Inferior parietal cortex (tissue), 1 donor: ENCODE measurements at regions not wholly inside any gene's neighbourhood (a gene's known extent, or its start where the extent isn't known, plus 50 kb on each side); places are given as distances from the start of the nearest gene placed in this dataset.
"Not testable (repeated sequence)": the region's sequence is repeated elsewhere in the genome, so short reads cannot be mapped to it uniquely, and the experiment has no call there.

Experiments used
- DNase-seq: peaks from one replicate; pipeline ENCODE4 v3.0.0-alpha.2; 2016; ENCODE audit errors: extremely low spot score

DNA sequence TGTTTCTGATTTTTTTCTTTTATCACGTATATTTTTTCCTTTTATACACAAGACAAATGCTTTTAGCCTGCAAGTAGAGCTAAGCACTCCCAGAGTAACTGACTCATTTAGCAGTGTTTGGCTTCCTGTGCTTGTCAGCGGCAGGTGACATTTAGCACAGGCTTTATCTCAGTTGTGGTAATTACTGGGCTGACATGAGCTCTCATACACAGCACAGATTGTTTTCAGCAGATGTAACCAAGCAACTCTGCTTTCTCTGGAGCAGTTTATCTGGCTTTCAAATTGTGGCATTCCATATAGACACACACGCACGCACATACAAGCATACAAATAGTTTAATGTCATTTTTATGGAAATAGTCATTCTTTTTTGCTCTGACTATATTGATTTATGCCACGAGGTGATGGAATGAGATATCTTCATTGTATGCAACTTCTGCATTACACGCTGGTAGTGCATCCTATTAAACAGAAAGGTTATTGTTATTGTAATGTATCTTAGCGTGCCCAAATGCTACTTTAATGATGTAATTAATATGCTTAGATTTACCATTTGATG lies 379.0 kb upstream of the GRAMD2B start:
- no peak for DNase-seq

DNA sequence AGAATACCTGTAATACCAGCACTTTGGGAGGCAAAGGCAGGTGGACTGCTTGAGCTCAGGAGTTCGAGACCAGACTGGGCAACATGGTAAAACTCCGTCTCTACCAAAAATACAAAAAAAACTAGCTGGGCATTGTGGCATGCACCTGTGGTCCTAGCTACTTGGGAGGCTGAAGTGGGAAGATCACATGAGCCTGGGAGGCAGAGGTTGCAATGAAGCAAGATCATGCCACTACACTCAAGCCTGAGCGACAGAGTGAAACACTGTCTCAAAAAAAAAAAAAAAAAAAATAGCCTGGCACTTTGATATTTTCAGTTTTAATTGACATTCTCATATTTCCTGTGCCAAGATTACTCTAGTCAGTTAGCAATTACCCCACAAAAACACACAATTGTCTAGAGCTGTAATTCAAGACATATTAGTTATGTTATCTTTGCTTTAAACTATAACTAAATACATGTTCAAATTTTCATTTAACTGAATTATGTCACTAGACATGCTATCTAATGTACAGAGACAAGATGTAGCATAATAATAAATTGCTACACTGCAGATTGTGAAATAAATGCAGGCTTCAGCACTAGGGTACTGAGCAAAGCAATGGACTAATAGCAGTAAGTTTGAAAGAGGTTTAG lies 378.2 kb upstream of the GRAMD2B start:
- no peak for DNase-seq

DNA sequence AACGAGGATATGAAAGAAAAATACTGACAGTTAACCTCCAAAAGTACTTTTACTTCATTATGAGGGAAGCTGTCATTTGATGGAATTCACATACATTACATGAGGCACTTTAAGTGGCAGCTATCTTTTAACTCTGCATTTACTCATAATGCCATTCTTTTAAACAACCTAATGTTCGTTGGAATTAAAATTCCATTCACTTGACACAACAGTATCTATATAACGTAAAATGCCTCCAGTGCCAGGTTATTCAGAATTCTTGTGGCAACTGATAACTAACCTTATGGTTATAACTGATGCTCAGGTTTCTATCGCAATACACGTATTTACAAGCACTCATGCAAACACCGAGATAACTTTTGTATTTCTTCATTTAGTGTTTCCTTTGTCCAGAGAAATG lies 376.9 kb upstream of the GRAMD2B start:
- DNase-seq = no peak

DNA sequence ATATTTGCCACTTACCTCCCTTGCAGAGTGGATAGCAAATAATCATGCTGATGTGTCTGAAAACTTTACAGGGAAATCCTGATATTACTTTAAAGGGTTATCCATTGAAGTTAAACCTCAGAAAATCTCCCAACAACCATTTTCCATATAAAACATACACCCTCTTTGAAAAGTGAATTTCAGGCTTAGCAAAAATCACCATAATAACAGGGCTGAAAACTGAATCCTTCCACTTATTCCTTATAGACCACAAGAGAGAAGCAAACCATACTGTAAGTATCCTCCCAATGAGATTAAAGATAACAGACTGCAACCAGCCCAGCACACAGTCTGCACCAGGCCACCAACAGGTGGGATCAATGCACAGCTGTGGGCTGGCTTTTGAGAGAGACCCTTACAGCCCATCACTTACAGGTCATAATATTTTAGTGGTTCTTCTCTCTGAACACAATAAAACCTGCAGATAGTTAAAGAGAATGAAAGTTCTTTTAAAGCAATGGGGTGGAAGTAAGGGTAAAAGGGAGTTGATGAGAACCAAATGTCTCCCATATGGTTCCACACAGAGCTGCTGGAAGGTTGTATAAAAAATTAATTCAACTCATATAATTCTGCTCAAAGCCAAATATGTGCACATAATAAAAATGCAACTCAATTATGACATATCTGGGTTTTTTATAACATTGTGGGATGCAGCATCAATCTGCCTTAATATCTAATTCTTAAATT lies 376.2 kb upstream of the GRAMD2B start:
- no peak for DNase-seq

DNA sequence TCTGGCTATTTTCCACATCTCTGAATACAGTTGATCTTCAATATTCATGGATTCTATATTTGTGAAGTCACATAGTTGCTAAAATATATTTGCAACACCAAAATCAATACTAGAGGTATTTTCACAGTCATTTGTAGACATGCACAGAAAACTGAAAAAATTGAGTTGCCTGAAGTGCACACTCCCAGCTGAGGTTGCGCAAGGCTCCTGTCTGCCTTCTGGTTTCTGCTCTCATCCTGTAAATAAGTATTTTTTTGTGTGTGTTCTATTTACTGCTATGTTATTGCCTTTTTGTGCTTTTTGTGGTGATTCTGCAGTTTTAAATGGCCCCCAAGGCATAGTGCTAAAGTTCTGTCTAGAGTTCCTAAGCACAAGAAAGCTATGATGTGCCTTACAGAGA lies 371.1 kb upstream of the GRAMD2B start:
- DNase-seq = no peak

DNA sequence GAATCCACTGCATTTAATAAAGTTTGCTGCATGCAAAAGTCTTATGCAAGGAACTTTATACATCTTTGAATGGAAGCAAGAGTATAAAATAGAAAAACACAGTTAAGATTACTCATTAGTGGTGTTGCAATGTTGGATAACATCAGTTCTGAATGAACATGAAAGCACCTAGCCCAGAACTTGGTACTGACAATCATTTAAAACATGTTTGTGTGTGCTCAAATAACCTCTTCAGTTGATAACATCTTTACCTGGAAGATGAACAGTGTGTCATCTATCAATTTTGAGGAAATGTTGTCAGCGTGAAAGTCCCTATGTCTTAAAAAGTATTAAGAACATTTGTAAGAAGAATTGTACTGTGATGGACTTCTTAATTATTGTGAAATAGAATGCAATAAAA lies 370.4 kb upstream of the GRAMD2B start:
- no peak for DNase-seq

DNA sequence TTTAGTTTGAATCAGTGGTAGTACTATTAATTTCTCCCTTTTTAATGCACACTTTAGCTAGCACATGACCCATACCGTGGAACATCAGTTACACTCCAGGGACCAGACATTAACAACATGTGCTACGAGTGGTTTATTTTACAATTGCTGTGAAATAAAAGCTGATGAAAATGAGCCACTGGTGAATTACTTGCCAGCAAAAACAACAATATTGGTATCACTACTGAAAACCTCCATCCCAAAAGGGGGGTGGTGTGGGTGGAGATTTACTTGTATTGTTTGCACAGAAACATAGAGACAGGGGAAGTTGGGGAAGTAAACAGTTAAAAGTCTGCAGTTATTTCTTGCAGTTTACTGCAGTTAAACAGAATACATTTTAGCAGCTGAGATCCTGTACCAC lies 369.6 kb upstream of the GRAMD2B start:
- DNase-seq = no peak

DNA sequence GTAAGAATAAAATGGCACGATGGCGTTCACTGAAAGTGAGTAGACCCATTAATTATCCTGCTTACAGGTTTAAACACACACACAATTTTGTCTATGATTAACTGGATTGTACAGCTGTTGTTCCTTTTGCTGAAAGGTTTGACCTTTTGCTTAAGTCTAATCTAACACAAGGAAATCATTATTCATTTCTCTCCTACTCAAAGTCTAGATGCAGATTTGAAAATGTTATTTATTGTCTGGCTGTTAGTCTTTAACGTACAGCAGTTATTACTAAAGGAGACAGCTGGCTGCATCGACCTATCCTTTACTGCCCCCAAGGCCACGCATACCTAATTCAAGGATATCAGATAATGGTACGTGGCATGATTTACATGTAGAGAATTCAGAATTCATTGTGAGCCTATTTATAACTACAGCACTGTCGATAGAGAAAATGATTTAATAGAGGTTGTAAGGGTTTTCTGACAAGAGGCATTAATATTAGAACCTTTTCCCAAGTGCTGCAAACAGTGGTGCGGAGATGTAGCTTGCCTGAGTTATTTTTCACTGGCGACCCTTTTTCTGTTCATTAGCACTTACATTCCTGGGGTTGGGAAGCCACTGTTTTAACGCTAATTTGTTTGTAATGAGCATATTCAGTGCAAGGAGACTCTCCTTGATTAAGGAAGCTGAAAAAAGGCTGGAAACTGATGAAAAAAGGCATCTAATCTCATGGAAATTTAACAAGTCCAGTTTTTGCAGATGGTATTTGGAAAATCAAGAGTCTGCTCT lies 368.4 kb upstream of the GRAMD2B start:
- no peak for DNase-seq

DNA sequence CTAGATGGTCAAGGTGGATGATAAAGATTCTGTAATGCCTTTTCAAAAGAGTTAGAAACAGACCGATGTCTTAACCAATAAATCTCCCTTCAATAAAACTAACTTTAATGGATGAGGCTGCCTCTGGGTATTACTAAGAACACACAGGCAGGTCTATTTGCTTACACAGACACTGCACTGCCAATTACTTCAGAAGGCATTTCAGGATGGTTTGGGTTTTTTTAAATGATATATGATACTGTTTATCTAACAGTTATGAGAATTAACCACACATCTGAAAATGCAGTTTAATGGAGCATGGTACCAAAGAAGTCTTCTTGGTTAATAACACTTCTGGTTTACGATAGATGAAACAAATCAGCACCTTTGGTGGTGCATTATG lies 367.9 kb upstream of the GRAMD2B start:
- DNase-seq = no peak

DNA sequence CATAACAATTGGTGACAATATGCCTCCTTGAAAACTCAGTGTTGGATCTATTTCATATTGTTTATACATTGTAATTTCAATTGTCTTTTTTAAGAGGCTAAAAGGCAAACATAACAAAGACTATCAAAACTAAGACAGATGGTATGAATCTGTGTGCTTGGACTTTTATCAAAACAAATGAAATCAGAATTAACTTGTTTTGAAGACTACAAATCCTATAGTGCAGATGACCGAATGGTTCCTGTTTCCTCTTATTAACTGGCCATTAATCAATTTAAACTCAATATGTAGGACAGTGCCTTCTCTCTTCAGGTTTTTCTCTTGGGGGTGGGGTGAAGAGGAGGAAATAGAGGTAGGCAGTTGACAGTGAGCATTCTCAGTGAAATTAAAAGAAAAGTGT lies 366.9 kb upstream of the GRAMD2B start:
- no peak for DNase-seq

DNA sequence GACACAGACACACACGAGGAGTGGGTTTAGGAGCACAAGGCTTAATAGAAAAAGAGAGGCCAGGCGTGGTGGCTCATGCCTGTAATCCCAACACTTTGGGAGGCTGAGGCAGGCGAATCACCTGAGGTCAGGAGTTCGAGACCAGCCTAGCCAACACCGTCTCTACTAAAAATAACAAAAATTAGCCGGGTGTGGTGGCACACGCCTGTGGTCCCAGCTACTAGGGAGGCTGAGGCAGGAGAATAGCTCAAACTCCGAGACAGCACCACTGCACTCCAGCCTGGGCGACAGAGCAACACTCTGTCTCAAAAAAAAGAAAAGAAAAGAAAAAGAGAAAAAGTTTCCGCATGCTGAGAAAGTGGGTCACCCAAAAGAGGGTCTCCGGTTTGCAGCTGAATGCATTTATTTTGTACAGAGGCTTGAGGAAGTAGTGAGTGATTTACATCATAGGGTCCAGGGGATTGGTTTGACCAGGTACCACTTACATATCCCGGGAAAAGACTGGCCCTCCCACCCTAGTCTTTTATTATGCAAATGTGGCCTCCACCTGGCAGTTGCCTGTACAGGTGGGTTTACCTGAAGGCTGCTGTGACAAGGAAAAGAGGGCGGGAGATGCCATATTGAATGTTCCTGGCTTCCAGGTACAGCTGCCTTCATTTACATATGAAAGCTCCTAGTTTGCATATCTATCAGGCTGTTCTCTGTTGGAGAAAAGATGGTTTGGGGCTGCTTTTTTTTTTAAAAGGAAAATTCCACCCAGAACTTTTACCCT lies 366.2 kb upstream of the GRAMD2B start:
- DNase-seq = no peak

DNA sequence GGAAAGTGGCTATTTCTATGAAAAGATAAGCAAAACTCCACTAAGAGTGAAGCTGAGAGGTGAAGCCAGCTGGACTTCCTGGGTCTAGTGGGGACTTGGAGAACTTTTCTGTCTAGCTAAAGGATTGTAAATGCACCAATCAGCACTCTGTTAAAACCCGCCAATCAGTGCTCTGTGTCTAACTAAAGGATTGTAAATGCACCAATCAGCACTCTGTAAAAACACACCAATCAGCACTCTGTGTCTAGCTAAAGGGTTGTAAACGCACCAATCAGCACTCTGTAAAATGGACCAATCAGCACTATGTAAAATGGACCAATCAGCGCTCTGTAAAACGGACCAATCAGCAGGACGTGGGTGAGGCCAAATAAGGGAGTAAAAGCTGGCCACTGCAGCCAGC lies 364.8 kb upstream of the GRAMD2B start:
- not testable (repeated sequence) for DNase-seq

DNA sequence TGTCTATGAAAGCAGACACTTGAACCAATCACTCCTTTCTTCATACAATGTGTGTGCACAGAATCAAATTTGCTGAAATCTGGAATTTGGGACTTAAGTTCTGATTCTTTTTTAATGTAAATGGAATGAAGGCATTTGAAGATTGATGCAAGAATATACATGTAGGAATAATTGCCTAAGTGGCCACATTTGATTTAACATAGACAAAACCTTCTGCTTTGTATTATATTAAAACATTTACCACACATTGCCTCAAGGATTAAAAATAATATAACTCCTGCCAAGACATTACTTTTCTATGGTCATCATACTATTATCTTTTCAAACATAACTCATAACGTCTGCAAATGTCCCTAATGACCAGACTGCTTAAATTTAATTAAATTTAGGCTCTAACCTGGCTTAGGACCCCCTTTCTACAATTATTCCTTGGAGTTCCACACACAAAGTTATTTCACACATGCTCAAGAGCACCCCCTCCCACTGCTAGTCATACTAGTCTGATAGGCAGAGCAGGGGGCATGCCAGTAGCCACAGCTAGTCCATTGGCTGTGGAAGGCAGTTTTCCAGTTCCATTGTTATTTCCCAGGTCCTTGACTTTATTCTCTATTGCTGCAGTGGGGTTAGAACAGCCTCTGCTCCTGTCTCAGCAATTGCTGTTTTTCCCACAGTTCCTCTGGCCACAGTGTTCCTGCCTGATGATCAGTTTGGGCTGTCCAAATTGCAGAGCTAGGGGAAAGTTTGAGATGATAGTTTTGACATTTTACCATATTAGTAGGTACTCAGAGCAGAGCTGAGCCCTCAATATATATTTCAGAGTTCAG lies 360.6 kb upstream of the GRAMD2B start:
- DNase-seq = no peak

DNA sequence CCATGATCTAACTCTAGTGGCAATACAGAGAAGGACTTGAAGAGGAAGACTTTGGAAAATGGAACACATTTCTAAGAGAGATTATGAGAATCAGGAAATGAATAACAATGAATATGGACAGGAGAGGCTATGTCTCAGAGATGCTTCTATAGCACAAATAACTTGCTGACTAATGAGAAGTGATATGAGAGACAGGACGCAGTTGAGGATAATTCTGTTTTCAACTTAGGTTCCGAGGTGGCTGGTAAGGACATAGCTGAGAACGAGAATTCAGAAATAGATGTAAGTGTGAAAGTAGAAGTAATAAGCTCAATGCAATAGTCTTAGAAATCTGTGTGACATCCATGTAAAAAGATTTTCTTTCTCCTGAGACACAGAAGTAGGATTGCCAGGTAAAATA lies 358.1 kb upstream of the GRAMD2B start:
- no peak for DNase-seq

DNA sequence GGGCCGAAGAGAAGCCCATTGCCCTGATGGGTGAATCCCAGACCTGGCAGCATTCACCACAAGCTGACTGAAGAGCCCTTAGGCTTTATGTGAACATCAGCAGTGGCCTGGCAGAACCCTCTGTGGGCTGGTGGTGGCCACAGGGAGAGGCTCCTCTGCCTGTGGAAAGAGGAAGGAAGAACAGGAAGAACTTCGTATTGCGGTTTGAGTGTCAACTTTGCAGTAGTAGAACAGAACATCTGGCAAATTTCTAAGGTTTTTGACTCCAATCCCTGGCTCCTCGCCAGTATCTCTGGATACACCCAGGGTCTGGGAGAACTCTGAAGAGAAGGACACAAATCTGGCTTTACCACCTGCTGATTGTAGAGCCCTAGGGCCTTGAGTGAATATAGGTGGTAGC lies 356.4 kb upstream of the GRAMD2B start:
- DNase-seq = no peak

DNA sequence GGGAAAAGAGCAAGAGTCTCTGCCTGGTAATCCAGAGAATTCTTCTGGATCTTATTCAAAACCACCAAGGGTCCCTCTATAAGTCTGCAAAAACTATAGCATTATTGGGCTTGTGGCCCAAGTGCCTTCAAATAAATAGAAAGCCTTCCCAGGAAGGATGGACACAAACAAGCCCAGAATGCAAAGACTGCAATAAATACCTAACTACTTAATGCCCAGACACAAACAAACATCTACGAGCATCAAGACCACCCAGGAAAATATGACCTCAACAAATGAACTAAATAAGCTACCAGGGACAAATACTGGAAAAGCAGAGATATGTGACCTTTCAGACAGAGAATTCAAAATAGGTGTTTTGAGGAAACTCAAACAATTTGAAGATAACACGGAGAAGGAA lies 355.8 kb upstream of the GRAMD2B start:
- DNase-seq = no peak

DNA sequence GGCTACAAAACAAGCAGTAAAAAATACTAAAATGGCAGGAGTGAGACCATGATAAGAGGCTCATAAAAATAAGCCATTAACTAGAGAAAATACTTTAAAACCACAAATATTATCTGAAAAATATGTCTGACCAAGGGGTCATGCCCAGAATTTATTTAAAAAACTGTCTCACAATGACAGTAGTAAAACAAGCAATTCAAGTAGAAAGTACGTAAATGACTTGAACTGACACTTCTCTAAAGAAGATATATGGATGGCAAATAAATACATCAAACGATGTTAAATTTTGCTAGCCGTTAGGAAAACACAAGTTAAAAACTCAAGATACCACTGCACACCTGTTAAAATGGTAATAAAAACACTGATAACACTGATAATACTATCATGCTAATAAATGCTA lies 353.9 kb upstream of the GRAMD2B start:
- DNase-seq = no peak

DNA sequence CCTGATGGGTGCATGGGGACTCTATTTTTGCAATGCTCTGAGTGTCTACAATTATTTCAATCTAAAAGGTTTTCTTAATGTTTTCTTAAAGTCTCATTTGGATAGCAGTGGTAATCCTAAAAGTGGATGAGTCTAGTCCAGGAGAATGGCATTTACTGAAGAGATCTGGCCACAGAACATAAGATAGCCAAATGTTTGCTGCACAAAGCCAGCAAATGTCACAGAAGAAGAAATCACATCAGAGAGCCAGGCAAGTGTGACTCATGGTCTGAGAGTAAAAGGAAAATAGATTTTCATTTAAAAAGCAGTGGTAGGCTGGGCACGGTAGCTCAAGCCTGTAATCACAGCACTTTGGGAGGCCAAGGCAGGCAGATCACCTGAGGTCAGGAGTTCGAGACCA lies 352.7 kb upstream of the GRAMD2B start:
- no peak for DNase-seq

DNA sequence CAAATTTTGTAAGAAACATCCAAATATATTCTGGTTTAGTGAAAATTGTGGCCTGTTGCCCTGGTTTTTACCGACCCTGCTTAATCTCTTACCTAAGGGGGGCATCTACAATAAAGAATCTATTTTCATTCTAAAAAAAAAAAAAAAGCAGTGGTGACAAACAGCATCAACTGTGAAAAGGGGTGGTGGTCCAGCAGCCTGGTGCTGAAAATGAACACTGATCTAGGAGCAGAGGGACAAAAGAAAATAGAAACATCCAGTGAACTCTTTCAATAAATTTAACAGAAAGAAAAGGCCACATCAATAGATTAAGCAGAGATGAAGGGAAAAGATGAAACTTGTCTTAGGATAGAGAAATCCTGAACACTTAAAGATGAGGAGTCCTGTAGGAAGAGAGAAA lies 348.7 kb upstream of the GRAMD2B start:
- DNase-seq = no peak

DNA sequence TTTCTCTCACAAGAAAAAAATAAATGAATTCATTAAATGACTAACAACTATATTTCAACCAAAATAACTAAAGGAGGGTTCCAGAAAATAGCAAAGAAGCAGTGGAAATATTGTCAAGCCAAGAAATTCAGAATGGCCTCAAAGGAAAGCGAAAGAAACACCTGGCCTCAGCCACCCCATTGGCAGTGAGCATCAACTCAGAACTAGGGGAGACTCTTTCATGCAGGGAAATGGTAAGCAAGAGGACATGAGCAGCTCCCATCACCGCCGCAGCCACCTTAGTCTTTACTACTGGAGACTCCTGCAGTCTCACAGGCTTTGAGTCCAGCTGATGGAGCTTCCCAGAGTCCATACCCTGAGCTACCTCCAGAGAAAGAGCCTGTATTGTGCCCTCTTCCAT lies 343.9 kb upstream of the GRAMD2B start:
- no peak for DNase-seq

DNA sequence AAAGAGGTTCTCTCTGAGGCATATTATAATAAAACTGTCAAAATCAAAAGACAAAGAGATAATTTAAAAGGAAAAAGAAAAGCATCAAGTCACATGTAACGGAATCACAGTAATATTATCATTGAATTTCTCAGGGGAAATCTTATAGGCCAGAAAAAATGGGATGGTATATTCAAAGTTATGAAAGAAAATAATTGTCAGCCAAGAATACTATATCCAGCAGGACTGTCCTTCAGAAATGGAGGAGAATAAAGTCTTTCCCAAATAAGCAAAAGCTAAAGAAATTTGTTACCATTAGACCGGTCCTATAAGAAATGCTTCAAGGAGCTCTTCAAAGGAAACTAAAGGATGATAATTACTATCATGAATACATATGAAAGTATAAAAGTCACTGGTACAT lies 342.0 kb upstream of the GRAMD2B start:
- no peak for DNase-seq
